ENCODE measurements at regions not wholly inside any gene's neighbourhood (a gene's known extent, or its start where the extent isn't known, plus 50 kb on each side); places are given as distances from the start of the nearest gene placed in this dataset.

GRCh38 chr15:35743321-35743720 lies 197.4 kb upstream of the DPH6 start:
- DNase-seq (ENCODE audit: low read depth), result no peak
- no peak overlapping the region for H3K4me3 ChIP-seq (ENCODE audit: low read depth, low read length)
- TF ChIP-seq CTCF (conservative IDR thresholded peaks at IDR 0.05; ENCODE audit: low read depth, low read length), result no peak

DNA sequence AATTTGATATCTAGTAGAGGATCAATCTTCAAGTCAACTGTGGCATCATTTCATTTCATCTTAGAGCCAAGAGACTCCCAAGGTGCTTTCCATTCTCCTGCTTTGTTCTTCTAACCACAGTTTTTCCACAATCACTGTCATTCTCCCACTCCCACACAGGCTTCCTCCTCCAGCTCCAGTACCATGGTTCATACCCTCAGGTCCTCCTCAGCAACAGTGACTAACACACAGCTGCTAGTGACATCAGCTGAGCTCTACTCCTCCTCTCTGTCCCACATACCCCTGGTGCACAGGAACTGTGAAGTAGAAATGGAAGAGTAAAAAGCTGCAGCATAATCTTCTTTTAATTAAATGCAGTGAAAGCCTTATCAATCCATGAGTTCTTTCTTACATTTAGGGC lies 200.2 kb upstream of the DPH6 start:
- no peak for DNase-seq (ENCODE audit: low read depth)
- H3K4me3 ChIP-seq (ENCODE audit: low read depth, low read length), result no peak overlapping the region
- TF ChIP-seq CTCF (conservative IDR thresholded peaks at IDR 0.05; ENCODE audit: low read depth, low read length), result no peak

DNA sequence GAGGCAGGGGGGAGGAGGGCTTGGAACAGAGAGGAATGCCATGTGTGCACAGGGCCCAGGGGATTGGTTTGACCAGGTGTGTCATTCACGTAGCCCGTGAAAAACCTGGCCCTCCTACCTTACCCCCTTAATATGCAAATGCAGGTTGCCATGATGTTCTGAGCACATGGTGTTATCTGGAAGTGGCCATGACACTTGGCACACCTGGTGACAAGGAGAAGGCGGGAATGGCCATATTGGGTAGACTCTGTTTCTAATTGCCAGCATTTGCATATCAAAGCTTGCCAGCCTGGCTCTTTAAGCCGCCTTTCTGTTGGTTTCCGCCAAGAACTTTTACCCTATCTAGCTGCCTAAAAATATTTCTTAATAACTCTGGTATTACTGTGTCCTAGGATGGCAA lies 202.1 kb upstream of the DPH6 start:
- TF ChIP-seq CTCF (conservative IDR thresholded peaks at IDR 0.05; ENCODE audit: low read depth, low read length), result no peak
- no peak overlapping the region for H3K4me3 ChIP-seq (ENCODE audit: low read depth, low read length)
- DNase-seq (ENCODE audit: low read depth), result no peak

DNA sequence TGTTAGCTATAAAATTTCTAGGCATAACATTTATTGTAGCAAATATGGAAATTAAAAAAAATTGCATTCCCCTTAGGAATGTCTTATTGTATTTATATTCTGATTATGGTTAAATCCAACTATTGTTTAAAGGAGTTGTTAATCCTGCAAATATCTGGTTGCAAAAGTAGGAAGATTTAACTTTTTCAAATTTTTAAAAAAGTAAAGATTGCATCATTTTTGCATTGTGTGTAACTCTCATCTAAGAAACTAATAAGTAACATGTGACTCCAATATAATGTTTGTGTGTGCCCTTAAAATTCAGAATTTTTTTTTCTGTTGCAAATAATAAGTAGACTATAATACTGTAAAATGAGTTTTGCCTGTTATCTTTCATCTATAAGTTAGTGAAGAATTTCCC lies 204.1 kb upstream of the DPH6 start:
- DNase-seq (ENCODE audit: low read depth), result no peak
- H3K4me3 ChIP-seq (ENCODE audit: low read depth, low read length), result no peak overlapping the region
- TF ChIP-seq CTCF (conservative IDR thresholded peaks at IDR 0.05; ENCODE audit: low read depth, low read length), result no peak

GRCh38 chr15:35751413-35752133 lies 205.6 kb upstream of the DPH6 start:
- peak; percentile 82 for TF ChIP-seq CTCF (conservative IDR thresholded peaks at IDR 0.05; ENCODE audit: low read depth, low read length)
- no peak overlapping the region for H3K4me3 ChIP-seq (ENCODE audit: low read depth, low read length)
- no peak for DNase-seq (ENCODE audit: low read depth)

DNA sequence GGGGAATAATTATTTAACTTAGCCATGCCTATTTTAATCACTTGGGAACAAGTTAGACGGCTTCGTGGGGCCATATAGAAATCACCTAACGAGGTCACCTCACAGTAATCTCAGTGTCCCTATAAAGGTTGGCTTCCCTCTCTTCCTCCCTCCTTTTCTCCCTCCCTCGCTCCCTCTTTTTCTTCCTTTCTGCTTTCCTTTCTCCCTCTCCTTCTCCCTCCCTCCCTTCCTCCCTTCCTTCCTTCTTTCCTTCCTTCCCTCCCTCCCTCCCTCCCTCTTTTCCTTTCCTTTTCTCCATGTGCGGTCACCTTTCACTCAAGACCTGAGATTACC lies 206.1 kb upstream of the DPH6 start:
- no peak overlapping the region for H3K4me3 ChIP-seq (ENCODE audit: low read depth, low read length)
- no peak for DNase-seq (ENCODE audit: low read depth)
- TF ChIP-seq CTCF (conservative IDR thresholded peaks at IDR 0.05; ENCODE audit: low read depth, low read length), result no peak

DNA sequence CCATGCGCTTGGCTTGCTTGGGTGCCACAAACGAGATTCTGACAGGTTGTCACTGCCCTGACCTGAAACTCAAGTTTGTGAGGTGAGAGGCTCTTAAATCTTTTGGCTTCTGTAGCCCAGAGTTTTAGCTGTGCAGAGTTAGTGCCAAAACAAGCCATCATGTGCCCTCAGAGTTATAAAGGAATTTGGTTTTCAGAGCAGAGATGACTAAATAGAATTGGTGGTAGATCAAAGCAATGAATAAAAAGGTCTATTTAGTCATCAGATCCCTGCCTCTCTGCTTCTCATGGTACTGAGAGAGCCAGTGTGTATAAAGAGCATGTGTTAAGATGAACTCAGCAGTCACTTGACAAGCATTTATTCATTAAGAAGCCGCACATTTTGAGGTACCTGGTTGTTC lies 207.5 kb upstream of the DPH6 start:
- DNase-seq (ENCODE audit: low read depth), result no peak
- H3K4me3 ChIP-seq (ENCODE audit: low read depth, low read length), result no peak overlapping the region
- no peak for TF ChIP-seq CTCF (conservative IDR thresholded peaks at IDR 0.05; ENCODE audit: low read depth, low read length)

All from epithelial cell of proximal tubule (primary cell).